D721Med (cell line): ENCODE measurements at regions not wholly inside any gene's neighbourhood (a gene's known extent, or its start where the extent isn't known, plus 50 kb on each side); places are given as distances from the start of the nearest gene placed in this dataset.
"Not testable (repeated sequence)": the region's sequence is repeated elsewhere in the genome, so short reads cannot be mapped to it uniquely, and the experiment has no call there.

Source experiments
- DNase-seq: peaks from one replicate; pipeline ENCODE4 v3.0.0; 2011; ENCODE audit warnings: low spot score; ENCODE audit not compliant: insufficient read length
- FAIRE-seq: peaks from 2 replicates; lab custom pipeline; 2011; peaks lifted over from hg19 to GRCh38; lab: Jason Lieb, UNC
- TF ChIP-seq, protein P1 (sequence below): IDR thresholded peaks from 2 replicates; pipeline ENCODE4 v1.5.1; 2012; ENCODE audit warnings: mild to moderate bottlenecking, control low read depth; ENCODE audit not compliant: insufficient read depth; ENCODE audit errors: missing control alignments

DNA sequence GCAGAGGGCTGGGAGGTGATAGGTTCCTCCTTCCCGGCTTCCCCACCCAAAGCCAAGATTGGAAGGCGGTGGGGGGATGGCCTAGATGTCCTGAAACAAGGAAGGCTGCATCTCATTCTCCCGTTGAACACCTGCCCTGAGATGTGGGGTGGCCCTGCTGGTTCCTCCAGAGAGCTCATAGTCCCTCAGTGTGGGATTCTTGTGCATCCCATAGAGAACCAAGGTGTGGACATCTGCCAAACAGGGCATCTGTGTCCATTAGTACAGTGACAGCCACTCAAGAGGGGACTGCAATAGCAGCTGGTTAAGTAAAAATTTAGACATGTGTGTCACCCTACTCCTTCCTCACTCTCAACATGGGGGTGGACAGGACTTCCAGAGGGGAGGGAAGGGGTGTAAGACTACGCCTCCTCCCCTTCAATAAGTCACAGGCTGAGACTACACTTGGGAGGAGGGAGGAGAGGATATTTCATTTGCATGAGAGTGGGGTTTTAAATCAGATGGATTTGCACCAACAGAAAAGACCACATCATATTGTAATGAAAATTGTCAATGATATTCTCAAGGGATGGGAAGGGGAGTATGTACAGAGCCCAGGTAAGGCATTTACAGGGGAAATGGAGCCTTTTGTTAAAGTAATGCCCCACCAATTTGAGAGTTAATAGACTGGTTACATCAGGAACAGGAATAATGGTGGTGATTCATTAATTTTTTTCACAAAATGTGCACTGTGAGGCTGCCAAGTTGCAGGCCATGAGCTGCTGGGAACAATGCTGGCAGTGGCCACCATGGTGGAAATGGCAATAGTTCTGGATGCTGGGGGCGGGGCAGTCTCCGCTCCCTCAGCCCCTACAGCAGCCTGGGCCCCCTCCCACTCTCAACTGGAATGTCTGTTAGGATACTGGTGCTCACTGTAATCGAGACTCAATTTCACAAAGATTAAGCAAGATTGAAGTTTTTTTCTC is 80.6 kb downstream of the TEX51 start:
- DNase-seq (no peak), FAIRE-seq (no peak)
- TF ChIP-seq, protein P1, sequence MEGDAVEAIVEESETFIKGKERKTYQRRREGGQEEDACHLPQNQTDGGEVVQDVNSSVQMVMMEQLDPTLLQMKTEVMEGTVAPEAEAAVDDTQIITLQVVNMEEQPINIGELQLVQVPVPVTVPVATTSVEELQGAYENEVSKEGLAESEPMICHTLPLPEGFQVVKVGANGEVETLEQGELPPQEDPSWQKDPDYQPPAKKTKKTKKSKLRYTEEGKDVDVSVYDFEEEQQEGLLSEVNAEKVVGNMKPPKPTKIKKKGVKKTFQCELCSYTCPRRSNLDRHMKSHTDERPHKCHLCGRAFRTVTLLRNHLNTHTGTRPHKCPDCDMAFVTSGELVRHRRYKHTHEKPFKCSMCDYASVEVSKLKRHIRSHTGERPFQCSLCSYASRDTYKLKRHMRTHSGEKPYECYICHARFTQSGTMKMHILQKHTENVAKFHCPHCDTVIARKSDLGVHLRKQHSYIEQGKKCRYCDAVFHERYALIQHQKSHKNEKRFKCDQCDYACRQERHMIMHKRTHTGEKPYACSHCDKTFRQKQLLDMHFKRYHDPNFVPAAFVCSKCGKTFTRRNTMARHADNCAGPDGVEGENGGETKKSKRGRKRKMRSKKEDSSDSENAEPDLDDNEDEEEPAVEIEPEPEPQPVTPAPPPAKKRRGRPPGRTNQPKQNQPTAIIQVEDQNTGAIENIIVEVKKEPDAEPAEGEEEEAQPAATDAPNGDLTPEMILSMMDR = no peak

DNA sequence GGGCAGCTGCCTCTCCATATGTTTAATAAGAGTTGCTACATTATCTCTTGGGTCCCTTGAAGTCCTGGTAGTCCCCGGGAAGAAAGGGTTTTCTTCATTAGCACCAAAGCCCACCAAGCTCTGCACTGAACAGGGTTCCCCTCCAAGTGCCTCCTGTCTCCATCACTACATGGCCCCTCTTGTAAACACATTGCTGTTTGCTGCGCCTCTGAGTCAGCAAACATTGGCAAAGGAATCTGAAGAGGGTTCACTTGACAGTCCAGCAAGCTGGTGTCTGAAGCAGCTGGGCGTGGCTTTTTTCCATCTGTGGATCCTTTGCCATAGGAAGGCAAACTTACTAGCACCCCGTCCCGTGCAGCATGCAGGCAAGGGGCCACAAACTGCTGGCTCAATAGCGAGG is 82.8 kb downstream of the TEX51 start:
- DNase-seq (no peak), FAIRE-seq (no peak)
- TF ChIP-seq, protein P1 = no peak

DNA sequence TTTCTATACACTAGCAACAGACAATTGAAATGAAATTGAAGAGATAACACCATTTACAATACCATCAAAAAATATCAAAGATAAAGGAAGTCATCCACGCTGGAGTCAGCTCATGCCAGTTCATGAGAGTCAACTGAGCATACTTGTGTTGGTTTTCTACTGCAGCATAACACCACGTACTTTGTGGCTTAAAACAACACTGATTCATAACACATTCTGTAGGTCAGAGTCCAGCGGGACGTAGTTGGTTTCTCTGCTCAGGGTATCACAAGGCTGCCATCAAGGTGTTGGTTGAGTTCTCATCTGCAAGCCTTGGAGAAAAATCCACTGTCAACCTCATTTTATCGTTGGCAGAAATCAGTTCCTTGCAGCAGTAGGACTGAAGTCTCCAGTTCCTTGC is 84.2 kb downstream of the TEX51 start:
- DNase-seq (no peak), FAIRE-seq (no peak)
- TF ChIP-seq, protein P1 = no peak

DNA sequence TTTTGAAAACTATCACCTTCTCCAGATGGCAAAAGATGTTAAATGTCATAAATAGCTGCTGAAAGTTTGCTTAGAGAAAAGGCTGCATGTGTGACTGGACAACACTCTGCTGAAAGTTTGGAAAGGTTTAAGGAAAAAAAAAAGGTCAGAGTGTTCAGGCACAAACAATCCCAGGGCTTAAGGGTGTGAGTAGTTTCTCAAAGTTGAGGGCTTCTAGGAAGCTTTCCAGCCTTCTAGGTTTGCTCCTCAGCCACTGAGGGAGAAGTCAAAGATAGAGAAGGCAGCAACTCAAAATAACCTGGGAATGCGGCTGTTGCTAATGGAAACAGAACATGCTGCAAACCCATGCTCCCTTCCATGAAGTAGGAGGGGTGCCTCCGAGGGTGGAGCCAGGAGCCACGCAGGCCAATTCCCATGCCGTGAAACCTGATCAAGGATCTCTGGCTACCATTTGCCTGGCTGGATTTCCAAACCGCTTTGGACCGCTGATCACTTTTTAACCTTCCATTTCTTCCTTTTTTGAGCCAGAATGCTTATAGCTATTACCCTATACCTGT is 88.0 kb downstream of the TEX51 start:
- no peak for DNase-seq

DNA sequence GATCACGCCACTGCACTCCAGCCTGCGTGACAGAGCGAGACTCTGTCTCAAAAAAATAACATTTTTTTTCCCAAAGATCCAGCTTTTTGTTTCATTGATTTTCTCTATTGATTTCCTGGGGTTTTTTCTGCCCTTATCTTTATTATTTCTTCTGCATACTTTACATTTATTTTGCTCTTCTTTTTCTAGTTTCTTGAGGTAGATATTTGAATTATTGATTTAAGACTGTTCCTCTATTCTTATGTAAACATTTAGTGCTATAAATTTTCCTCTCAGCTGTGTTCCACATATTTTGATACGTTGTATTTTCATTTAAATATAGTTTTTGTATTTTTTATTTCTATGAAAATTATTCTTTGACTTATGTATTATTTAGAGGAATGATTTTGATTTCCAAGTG is 89.8 kb downstream of the TEX51 start:
- FAIRE-seq (no peak), DNase-seq (no peak)
- TF ChIP-seq, protein P1 = no peak

More for the DNA sequence above, 88.0 kb downstream of the TEX51 start:
- FAIRE-seq = no peak
- TF ChIP-seq, protein P1 = no peak

DNA sequence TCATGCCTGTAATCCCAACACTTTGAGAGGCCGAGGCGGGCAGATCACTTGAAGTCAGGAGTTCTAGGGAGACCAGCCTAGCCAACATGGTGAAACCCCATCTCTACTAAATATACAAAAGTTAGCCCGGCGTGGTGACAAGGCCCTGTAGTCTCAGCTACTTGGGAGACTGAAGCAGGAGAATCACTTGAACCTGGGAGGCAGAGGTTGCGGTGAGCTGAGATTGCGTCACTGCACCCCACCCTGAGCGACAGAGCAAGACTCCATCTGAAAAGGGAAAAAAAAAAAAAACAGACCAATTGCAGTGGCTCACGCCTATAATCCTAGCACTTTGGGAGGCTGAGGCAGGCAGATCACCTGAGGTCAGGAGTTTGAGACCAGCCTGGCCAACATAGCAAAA is 90.4 kb downstream of the TEX51 start:
- DNase-seq, FAIRE-seq: not testable (repeated sequence)

DNA sequence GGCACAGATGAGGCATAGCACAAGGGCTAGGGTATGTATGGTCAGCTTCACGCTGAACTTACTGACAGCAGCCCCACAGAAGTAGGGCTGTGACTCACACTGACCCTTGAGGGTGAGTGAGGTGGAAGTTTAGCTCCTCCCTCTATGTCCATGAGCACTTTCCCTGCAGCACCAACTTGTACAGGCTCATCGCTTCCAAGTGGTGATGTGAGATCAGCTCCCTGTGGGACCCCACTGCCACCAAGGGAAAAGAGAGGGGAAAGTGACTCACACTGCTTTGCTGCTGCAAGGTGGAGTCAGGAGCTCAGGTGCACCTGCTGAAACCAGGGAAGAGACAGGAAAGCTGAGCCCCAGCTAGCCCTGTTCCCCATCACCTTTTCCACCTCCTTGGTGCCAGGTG is 91.5 kb downstream of the TEX51 start:
- TF ChIP-seq, protein P1 = no peak
- FAIRE-seq (no peak), DNase-seq (no peak)
